GM21529 (cell line): ENCODE measurements at regions not wholly inside any gene's neighbourhood (a gene's known extent, or its start where the extent isn't known, plus 50 kb on each side); places are given as distances from the start of the nearest gene placed in this dataset.
"Not testable (repeated sequence)": the region's sequence is repeated elsewhere in the genome, so short reads cannot be mapped to it uniquely, and the experiment has no call there.

Experiments
- ATAC-seq: cut with Tn5 transposase; IDR thresholded peaks from one replicate; pipeline ENCODE4 v1.9.1; 2021; ENCODE audit not compliant: unreplicated experiment

DNA sequence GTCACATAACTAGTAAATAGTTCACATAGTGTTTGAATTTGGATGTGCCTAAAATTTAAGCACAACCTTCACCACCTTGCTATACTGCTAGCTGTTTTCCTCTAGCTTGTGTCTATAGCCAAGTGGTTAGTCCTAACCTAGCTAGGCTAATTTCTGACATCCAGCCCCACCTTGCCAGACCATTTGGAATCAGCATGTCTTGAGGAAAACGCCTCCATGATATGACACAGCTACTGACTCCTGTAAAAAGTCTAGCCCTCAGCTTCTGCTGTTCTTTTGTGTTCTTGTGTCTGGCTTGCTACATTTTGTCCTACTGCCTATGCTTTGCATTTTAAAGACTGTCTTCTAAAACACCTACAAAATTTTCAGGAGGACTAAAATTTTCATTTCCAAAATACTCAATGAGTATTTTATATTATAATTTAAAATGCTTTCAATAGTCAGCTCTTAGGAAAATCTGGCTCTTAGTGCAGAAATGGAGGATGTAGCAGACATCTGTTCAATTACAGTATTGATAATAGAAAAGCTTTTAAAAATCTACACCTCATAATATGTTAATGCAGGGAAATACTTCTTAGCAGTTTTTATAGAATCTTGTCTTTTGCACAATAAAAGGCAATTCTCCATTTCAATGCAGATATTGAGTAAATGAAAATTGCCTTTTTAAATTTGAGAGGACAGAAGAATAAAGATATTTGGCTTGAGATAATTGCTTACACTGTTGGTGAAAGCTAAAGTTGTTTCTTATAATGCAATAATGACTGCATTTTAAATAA lies 160.8 kb upstream of the APP start:
- ATAC-seq, result no peak

DNA sequence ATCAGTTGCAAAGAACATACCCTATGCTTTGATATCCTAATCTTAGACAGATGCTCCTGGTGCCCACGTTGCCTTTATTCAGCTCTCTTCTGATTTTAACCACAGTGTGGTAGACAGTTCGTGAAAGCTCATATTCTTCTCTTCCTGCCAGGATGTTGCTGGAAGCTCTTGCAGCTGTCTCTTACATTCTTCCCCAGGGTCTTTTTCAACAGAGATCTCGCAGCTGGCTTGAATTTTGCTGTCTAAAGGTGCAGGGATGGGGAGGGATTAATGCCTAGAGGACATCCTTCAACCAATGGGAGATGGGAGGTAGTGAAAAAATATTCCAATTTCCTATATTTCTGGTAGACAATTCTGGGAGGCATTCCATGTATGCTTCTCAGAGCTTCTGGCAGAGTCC lies 150.0 kb upstream of the APP start:
- no peak for ATAC-seq

DNA sequence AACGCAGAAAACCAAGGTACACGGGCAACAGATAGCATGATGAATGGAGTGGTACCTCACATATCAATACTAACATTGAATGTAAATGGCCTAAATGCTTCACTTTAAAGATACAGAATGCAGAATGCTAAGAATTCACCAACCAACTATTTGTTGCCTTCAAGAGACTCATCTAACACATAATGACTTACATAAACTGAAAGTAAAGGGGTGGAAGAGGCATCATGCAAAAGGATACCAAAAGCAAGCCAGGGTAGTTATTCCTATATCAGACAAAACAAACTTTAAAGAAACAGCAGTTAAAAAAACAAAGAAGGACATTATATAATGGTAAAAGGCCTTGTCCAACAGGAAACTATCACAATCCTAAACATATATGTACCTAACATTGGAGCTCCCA lies 137.1 kb upstream of the APP start:
- no peak for ATAC-seq

DNA sequence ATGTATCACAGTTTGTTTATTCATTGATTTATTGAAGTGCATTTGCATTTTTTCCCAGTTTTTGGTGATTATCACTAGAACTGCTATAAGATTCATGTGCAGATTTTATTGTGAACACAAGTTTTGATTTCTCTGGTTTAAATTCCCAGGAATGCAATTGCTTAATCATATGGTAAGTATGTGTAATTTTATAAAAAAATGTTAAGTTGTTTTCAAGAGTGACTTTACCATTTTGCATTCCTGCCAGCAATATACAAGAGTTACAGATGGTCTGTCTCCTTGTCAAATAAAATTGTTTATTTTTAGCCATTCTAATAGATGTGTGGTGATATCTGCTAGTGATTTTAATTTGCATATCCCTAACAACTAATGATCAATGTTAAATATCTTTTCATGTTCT lies 127.3 kb upstream of the APP start:
- no peak for ATAC-seq

DNA sequence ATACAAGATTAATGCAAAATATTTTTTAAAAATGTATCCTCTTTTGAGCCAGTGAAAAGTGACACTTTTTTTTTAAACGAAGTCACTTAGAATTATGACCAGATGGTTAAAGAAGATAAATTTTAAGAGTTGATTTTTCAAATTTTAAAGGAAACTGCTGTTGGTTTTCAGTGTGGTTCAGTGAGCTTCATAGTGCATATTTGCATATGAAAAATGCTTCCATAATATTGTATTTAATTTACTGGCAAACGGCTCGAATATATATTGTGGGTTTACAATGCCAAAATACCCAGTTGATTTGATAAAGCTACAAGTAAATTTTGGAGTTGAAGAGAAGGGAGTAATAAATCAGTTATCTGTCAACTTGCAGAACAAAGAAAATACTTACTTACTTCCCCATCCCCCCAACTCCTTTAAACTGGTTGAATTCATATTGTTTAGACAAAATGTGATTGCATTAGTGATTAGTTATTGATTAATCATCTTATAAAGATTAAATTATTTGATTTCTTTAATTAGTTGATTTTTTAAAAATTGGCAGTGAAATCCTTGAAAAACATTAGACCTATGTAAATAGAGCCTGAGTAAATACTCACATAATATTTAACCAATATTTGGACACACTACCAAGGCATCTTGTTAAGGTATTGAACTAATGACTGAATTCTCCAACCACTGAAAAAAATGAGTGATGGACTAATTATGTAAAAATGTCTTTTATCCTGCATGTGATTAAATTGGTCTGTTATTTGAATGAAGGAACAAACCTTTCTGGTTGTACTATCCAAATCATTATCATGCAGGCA lies 122.8 kb upstream of the APP start:
- no peak for ATAC-seq

DNA sequence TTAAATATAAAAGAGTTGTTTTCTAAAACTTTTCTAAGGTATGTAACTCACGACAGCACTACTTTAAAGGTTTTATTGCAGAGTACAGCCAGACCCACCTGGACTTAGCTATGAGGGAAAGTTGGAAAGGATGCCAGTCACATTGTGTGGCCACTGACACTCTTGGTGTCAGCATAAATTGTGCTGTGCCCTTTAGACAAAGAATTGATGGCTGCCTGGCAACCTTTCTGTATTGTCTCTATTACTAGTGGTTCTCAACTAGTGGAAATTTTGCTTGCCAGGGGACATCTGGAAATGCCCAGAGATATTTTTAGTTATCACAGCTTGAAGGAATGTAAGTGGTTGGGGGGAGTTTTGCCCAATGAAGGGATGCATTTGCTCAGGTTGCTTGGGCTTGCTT lies 117.5 kb upstream of the APP start:
- no peak for ATAC-seq

DNA sequence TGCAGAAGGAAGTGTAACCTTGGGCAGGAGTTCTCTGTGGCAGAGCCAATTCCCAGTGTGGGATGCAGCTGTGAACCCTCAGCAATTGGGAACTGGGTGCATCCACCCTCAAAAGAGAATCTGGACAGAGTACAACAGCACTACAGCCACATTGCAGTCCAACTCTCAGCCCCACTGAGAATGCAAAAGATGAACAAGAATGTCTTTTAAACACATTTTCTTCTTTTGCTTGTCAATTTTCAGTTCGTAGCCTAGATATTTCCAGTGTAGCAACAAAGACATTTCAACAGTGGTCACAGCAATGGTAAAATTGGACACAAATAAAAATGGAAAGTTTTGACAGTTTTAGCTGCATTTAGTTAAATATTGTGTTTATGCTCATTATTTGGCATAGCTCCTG lies 114.0 kb upstream of the APP start:
- ATAC-seq, result no peak

DNA sequence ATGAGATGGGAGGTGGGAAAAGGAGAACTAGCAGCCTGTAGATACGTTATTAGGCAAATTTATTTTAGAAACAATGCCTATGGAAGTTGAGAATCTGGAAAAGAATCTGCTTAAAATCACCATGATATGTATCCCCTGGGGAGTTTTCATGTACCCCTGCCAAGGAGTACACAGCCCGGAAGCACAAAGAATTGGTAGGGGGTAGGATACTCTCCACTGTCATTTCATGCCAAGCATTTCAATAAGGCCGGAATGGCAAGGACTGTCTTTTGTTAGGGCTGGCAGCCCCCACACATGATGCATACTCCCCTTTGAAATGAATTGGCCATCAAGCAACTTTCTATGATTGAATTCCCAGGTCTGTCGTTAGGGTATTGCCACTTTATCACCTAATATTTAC lies 111.5 kb upstream of the APP start:
- no peak for ATAC-seq

DNA sequence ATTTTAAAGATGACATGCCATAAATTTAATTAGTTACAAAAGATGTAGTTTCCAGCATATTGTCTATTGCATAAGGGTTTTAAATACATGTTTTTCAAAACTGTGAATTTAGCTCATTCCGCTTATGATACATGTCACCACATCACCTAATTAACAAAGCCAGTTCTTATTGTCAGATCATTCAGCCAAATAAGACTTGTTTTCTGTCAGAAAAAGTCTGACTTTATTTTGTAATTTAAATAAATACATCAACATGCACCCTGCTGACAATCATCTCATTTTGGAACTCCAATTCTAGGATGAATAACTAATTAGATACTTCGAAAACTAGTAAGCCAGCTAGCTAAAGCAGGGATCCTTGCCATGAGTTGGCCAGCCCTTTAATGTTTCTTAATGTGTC lies 110.9 kb upstream of the APP start:
- ATAC-seq, result no peak

DNA sequence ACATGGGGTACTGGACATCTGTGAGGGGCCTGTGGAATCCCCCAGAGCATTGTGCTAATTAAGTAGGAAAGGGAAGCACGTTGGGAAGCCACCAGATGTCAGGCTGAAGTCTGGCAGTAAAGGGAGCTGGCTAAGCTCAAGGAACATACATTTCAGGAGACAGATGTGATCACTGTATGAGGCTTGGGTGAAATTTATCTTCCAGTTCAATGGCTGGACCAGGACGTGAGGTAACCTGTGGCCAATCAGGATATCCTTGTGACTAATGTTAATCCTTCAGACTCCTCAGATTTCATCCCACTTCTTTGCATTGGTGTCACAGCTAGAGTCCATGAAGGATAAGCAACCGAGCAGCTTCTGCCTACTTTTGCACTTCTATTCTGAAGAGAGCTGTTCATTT lies 110.2 kb upstream of the APP start:
- ATAC-seq, result no peak

DNA sequence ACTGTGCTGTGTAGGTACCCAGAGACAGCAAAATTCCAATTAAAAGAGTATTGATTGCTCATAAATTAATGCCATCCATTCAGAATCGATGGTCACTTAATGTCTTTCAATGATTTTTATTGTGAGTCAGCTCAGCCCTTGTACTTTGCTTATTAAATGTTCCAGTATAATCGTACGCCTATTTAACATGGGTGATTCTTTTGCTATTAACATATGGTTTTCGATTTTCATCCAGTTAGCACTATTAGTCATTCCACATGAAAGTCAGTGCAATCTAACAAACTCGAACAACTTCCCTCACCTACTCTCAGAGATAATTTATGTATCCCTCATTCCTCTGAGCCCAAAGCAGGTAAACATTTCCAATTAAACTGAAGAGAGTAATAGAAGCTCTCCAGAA lies 109.6 kb upstream of the APP start:
- ATAC-seq, result no peak

DNA sequence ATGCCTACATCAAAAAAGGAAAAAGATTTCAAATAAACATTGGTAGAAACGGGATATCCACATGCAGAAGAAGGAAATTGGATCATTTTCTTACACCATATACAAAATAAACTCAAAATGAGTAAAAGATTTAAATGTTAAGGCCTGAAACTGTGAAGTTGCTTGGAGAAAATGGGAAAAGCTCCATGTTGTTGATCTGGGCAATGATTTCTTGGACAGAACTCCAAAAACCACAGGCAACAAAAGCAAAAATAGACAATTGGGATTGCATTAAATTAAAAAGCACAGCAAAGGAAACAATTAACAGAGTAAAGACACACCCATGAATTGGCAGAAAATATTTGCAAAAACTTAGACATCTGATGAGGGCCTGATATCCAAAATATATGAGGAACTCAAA lies 105.2 kb upstream of the APP start:
- ATAC-seq, result no peak

DNA sequence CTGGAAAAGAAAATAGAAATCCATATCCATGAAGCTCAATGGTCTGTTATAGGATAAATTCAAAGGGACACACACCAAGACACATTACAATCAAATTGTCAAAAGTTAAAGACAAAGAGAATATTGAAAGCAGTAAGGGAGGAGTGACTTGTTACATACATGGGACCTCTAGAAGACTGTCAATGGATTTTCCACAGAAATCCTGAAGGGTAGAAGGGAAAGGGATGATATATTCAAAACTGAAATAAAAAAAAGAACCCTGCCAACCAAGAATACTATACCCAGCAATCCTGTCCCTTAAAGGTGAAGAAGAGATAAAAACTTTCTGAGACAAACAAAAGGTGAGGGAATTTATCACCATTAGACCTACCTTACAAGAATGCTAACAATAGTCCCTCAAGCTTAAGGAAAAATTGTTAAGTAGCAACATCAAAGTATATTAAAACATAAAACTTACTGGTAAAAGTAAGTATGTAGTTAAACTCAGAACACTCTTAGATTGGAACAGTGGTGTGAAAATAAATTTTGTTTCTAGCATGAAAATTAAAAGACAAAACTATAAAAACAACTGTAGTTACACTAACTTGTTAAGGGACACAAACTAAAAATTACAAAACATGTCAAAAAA lies 103.2 kb upstream of the APP start:
- ATAC-seq, result no peak

DNA sequence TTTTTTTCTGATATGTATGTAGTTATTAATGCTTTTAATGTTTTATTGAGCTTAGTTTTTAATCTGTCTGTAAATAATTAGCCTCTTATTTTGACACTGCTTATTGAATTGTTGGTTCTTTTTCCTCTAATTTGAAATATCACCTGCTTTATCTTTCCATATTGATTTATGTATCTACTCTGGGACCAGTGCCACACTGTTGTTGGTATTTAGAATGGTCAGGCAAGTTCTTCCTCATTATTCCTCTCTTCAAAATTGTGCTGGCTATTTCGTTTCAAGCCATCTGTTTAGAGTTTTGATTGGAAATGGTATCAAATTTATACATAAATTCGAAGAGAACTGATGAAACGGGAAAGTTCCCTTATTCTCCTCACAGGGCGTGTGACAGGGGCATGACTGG lies 96.8 kb upstream of the APP start:
- no peak for ATAC-seq

DNA sequence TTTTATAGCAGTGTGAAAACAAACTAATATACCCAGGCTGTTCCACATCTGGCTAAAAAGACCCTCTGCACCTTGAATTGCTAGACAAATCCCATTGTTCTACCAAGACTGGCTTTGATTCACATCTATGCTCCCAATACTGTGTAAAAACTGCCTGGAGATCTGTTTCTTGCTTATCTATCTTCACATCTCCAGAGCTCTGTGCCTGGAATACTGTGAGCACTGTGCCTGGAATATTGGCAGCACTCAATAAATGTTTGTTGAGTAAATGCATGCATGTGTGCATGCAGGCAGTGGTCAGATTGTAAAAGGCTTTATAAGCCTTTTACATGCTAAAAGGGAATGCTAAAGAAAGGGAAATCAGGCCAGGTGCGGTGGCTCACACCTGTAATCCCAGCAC lies 75.5 kb upstream of the APP start:
- no peak for ATAC-seq

DNA sequence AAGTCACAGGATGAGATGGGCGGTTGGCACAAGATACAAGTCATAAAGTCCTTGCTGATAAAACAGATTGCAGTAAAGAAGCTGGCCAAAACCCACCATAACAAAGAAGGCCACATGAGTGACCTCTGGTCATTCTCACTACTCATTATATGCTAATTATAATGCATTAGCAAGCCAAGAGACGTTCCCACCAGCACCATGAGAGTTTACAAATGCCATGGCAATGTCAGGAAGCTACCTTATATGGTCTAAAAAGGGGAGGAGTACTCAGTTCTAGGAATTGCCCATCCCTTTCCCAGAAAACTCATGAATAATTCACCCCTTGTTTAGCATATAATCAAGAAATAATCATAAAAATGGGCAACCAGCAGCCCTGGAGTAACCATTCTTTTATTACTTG lies 74.9 kb upstream of the APP start:
- no peak for ATAC-seq

DNA sequence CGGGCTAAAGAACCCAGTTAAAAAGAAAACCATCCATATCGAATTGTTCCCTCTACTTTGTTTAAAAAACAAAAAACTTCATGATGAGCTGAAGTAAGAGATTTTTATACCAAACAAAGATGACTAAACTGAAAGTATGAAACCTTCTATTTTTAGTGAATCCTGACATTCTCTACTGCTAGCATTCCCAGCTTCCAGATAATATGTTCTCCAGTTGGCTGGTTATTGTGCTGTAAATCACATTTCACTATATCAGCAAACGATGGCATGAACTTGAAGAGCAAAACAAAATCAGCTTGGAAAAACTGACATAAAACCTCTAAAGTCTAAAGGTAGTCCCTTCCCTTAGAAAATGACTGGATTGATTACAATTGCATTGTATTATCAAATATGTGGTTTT lies 68.1 kb upstream of the APP start:
- no peak for ATAC-seq

DNA sequence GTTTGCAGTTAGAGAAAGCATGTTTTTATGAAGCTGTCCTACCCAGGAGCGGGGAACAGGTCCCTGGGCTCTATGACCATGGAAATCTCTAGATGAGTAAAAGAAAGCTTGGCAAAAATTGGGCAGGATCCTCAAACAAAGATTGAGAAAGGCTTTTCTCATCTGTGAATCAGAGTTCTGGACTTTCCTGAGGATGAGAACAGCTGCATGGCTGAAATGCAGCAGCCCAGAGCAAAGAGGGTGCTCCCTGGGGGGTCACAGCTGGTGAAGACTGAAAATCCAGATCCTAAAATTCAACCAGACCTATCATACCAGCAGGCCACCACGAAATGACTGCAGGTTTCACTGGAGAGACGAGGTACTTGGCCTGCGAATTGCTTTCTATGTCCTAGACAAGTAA lies 65.7 kb upstream of the APP start:
- ATAC-seq, result no peak

DNA sequence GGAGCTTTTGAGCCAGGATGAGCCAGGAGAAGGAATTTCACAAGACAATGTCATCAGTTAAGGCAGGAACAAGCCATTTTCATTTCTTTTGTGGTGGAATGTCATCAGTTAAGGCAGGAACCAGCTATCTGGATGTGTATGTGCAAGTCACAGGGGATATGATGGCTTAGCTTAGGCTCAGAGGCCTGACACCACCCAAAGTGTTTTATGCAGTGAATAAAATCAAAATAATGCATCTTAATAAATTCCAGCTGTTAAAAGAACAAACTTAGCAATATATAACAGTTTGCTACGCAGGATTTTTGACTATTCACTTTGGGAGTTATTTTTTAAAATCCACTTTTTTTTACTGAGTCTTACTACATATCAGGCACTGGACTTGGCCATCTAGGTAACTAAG lies 62.7 kb upstream of the APP start:
- not testable (repeated sequence) for ATAC-seq

DNA sequence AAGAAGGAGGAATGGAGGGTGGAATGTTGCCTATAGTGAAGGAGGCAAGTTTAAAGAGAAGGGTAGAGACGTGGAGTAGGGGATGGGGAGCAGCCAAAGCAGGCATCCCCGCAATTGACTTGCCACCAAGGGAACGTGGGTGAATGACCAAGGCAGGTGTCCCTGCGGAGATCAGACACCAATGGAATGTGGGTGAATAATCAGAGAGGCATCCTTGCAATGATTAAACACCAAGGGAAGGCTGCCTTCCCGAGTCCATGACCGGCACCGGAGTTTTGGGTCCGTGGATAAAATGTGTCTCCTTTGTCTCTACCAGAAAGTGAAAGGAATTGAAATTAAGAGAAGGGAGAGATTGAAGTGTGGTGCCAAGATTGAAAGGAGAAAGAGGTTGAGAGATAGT lies 61.9 kb upstream of the APP start:
- not testable (repeated sequence) for ATAC-seq

DNA sequence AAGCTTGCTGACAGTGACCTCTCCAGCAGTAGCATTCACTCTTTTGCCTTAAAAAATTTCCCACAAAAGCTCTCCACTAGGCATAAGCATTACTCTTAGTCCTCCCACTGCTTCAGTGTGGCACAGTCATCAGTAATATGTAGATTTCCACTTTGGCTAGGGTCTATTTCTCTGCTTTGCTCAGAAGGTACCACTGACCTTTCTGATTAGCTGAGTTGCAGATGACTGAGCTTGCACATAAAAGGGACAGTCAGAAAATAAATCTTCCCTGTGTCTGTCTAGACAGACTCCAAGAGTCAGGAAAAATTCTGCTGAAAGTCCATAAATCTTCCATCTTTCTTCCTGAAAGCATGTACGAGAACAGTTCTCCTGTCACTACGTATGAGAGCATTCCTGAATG lies 56.6 kb upstream of the APP start:
- ATAC-seq, result no peak

DNA sequence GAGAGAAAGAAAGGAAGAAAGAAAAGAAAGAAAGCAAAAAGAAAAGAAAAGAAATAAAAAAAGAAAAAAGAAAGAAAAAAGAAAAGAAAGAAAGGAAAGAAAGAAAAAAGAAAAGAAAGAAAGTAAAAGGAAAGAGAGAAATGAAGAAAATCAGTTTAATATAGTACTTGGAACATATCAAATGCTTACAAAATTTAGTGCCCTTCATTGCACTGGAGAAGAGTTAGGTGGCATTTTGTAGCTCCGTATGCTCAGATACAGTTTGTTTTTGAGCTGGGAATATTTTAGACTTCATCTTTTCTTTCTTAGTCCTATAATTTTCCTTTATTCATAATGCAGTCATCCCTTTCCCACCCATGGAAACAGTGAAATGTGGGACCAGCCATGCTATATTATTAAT lies 56.2 kb upstream of the APP start:
- no peak for ATAC-seq
